Left lung (tissue), 4 donors: ENCODE measurements at regions not wholly inside any gene's neighbourhood (a gene's known extent, or its start where the extent isn't known, plus 50 kb on each side); places are given as distances from the start of the nearest gene placed in this dataset.
A peak's percentile ranks its signal among the peaks of the same experiment; 100 is the strongest.

Experiments used
- ATAC-seq: fragments of 200-7000 bp; cut with Tn5 transposase; one replicate; pipeline ENCODE4 v1.9.1; 2020; ENCODE audit warnings: moderate library complexity
- DNase-seq, 4 donors: peaks; one replicate each; pipeline ENCODE4 v3.0.0-alpha.2; 2013 to 2020
- H3K27ac ChIP-seq, 2 donors: fragments of 200-600 bp; sonication (generic) in 1 of 2; one replicate each; pipeline versions ENCODE4 v1.5.0 to v1.8.0; 2020 to 2021
- H3K27me3 ChIP-seq, 2 donors: fragments of 200-600 bp; sonication (generic) in 1 of 2; one replicate each; pipeline versions ENCODE4 v1.5.0 to v1.8.0; 2020 to 2021
- H3K36me3 ChIP-seq, 2 donors: fragments of 200-600 bp; sonication (generic) in 1 of 2; one replicate each; pipeline versions ENCODE4 v1.5.0 to v1.8.0; 2020 to 2021
- H3K4me1 ChIP-seq, 2 donors: fragments of 200-600 bp; one replicate each; pipeline ENCODE4 v1.8.0; 2021
- H3K4me3 ChIP-seq, 2 donors: fragments of 200-600 bp; sonication (generic) in 1 of 2; one replicate each; pipeline versions ENCODE4 v1.5.0 to v1.8.0; 2020 to 2021; ENCODE audit warnings: mild to moderate bottlenecking in 1 of 2
- H3K9me3 ChIP-seq, 2 donors: fragments of 200-600 bp; sonication (generic) in 1 of 2; one replicate each; pipeline versions ENCODE4 v1.5.0 to v1.8.0; 2020 to 2021
- CTCF ChIP-seq, 2 donors: fragments of 200-600 bp; sonication (generic) in 1 of 2; IDR thresholded peaks; one replicate each; pipeline versions ENCODE4 v1.5.0 to v1.8.0; 2021; ENCODE audit warnings: antibody characterized with exemption in 2 of 2
- intact Hi-C, 2 donors: fragments of 100-400 bp; cut with DNase I; formaldehyde crosslinking; loops; one replicate each; pipeline versions ENCODE4 v1.11.2 to v1.14.2; 2022
- donor health status: DM: no; HTN: yes; CAD: no.
- donor health status: DM: no; HTN: no; CAD: no.

- intact Hi-C loops: no loop called here
- TF ChIP-seq CTCF (IDR thresholded peaks at IDR 0.05): no peak
Measured at GRCh38 chrY:7881696-7882095, 970.1 kb upstream of the AMELY start.

GRCh38 chrY:7879245-7879644 is 967.7 kb upstream of the AMELY start:
- Histone ChIP-seq H3K36me3 (no peaks in the 10 kb centered on the region), H3K4me3 (no peak overlapping the region), H3K27ac (no peak overlapping the region), H3K27me3 (no peaks in the 10 kb centered on the region), H3K9me3 (no peaks in the 10 kb centered on the region), H3K4me1 (no peaks in the 10 kb centered on the region)
- no peak for DNase-seq
- intact Hi-C loops: no loop called here
- no peak for ATAC-seq
- no peak for TF ChIP-seq CTCF (IDR thresholded peaks at IDR 0.05)

More at GRCh38 chrY:7881696-7882095, 970.1 kb upstream of the AMELY start:
- Histone ChIP-seq H3K36me3 (no peaks in the 10 kb centered on the region), H3K4me3 (no peak overlapping the region), H3K27me3 (no peaks in the 10 kb centered on the region), H3K27ac (no peak overlapping the region), H3K4me1 (no peaks in the 10 kb centered on the region), H3K9me3 (no peaks in the 10 kb centered on the region)
- no peak for DNase-seq
- ATAC-seq: no peak

GRCh38 chrY:7878719-7879118 is 967.2 kb upstream of the AMELY start:
- no peak overlapping the region for H3K27ac ChIP-seq
- ATAC-seq: no peak

GRCh38 chrY:7877458-7877857 is 965.9 kb upstream of the AMELY start:
- no peaks in the 10 kb centered on the region for H3K36me3 ChIP-seq
- intact Hi-C loops: no loop called here
- no peaks in the 10 kb centered on the region for H3K27me3 ChIP-seq
- H3K4me1 ChIP-seq: no peaks in the 10 kb centered on the region
- ATAC-seq (no peak), DNase-seq (no peak)
- H3K9me3 ChIP-seq: no peaks in the 10 kb centered on the region
- no peak overlapping the region for H3K4me3 ChIP-seq
- no peak for TF ChIP-seq CTCF (IDR thresholded peaks at IDR 0.05)
- no peak overlapping the region for H3K27ac ChIP-seq

More at GRCh38 chrY:7878719-7879118, 967.2 kb upstream of the AMELY start:
- no peak overlapping the region for H3K4me3 ChIP-seq
- H3K9me3 ChIP-seq: no peaks in the 10 kb centered on the region
- no peaks in the 10 kb centered on the region for H3K36me3 ChIP-seq
- DNase-seq: no peak
- H3K4me1 ChIP-seq: no peaks in the 10 kb centered on the region
- TF ChIP-seq CTCF (IDR thresholded peaks at IDR 0.05): no peak
- H3K27me3 ChIP-seq: no peaks in the 10 kb centered on the region
- intact Hi-C loops: no loop called here

- intact Hi-C loops: no loop called here
- Histone ChIP-seq H3K27ac (no peak overlapping the region), H3K4me3 (no peak overlapping the region), H3K27me3 (no peaks in the 10 kb centered on the region), H3K9me3 (no peaks in the 10 kb centered on the region), H3K36me3 (no peaks in the 10 kb centered on the region), H3K4me1 (no peaks in the 10 kb centered on the region)
- TF ChIP-seq CTCF (IDR thresholded peaks at IDR 0.05): no peak
- no peak for ATAC-seq
- DNase-seq: peak in 1 of 4 donors; percentile 28
Measured at GRCh38 chrY:7874080-7874479, 962.5 kb upstream of the AMELY start.
